WTC11 (cell line): ENCODE measurements at regions not wholly inside any gene's neighbourhood (a gene's known extent, or its start where the extent isn't known, plus 50 kb on each side); places are given as distances from the start of the nearest gene placed in this dataset.

Experiments used
- ATAC-seq: fragments of 200-7000 bp; cut with Tn5 transposase; 2 replicates; pipeline ENCODE4 v1.10.0; 2021; ENCODE audit warnings: mild to moderate bottlenecking, moderate library complexity
- CTCF ChIA-PET: fragments of 300-600 bp; sonication (Branson Sonifier 250); formaldehyde crosslinking; loops from one replicate; lab custom pipeline; 2021; ENCODE audit warnings: antibody characterized with exemption; lab: Charles Lee
- POLR2A ChIA-PET: fragments of 350-600 bp; sonication (Branson Sonifier 250); formaldehyde crosslinking; loops from one replicate; lab custom pipeline; 2021; ENCODE audit warnings: antibody characterized with exemption; lab: Charles Lee
- DNase-seq: peaks from one replicate; pipeline ENCODE4 v3.0.0; 2021; ENCODE audit warnings: low spot score
- H3K27ac Mint-ChIP-seq: 2 replicates; pipeline ENCODE4 v1.8.0; 2021; ENCODE audit warnings: mixed read lengths
- H3K27me3 Mint-ChIP-seq: 2 replicates; pipeline ENCODE4 v1.8.0; 2021; ENCODE audit warnings: low read depth, mild to moderate bottlenecking, moderate library complexity, mixed read lengths
- H3K36me3 Mint-ChIP-seq: 2 replicates; pipeline ENCODE4 v1.8.0; 2021; ENCODE audit warnings: mixed read lengths
- H3K4me1 Mint-ChIP-seq: 2 replicates; pipeline ENCODE4 v1.8.0; 2022; ENCODE audit warnings: mixed read lengths
- H3K4me3 Mint-ChIP-seq: 2 replicates; pipeline ENCODE4 v1.8.0; 2021; ENCODE audit warnings: mild to moderate bottlenecking, moderate library complexity, mixed read lengths
- H3K9me3 Mint-ChIP-seq: 2 replicates; pipeline ENCODE4 v1.8.0; 2021; ENCODE audit warnings: mixed read lengths
- AR ChIP-seq: fragments of 250-450 bp; sonication (Bioruptor Pico); IDR thresholded peaks from 2 replicates; pipeline ENCODE4 v1.9.0; 2021; ENCODE audit warnings: mild to moderate bottlenecking
- ATF2 ChIP-seq: sonication (generic); formaldehyde crosslinking; IDR thresholded peaks from 2 replicates; pipeline ENCODE4 v1.8.1; 2022; ENCODE audit warnings: low read depth, missing genetic modification reagents, borderline replicate concordance
- E2F1 ChIP-seq: sonication (generic); formaldehyde crosslinking; IDR thresholded peaks from 2 replicates; pipeline ENCODE4 v1.8.0; 2022; ENCODE audit warnings: mild to moderate bottlenecking, missing genetic modification reagents
- EMX1 ChIP-seq: fragments of 250-450 bp; sonication (Bioruptor Pico); IDR thresholded peaks from 2 replicates; pipeline ENCODE4 v1.8.0; 2021; ENCODE audit warnings: mild to moderate bottlenecking
- GTF2I ChIP-seq: fragments of 250-450 bp; sonication (Bioruptor Pico); conservative IDR thresholded peaks from 2 replicates; pipeline ENCODE4 v1.4.0; 2021; ENCODE audit warnings: mild to moderate bottlenecking
- IRF1 ChIP-seq: sonication (generic); formaldehyde crosslinking; IDR thresholded peaks from 2 replicates; pipeline ENCODE4 v1.8.0; 2023; ENCODE audit warnings: missing genetic modification reagents
- JAZF1 ChIP-seq: fragments of 250-450 bp; sonication (Bioruptor Pico); IDR thresholded peaks from 2 replicates; pipeline ENCODE4 v1.9.0; 2021; ENCODE audit warnings: moderate library complexity, mild to moderate bottlenecking, inconsistent platforms
- NR1H2 ChIP-seq: sonication (generic); formaldehyde crosslinking; IDR thresholded peaks from 2 replicates; pipeline ENCODE4 v1.9.0; 2021; ENCODE audit warnings: mild to moderate bottlenecking, moderate library complexity, missing genetic modification reagents
- OVOL2 ChIP-seq: fragments of 250-450 bp; sonication (Bioruptor Pico); IDR thresholded peaks from 2 replicates; pipeline ENCODE4 v1.9.0; 2021; ENCODE audit warnings: mild to moderate bottlenecking, borderline replicate concordance
- PRRX2 ChIP-seq: fragments of 250-450 bp; sonication (Bioruptor Pico); IDR thresholded peaks from 2 replicates; pipeline ENCODE4 v1.8.0; 2021; ENCODE audit warnings: mild to moderate bottlenecking
- RELA ChIP-seq: sonication (generic); formaldehyde crosslinking; IDR thresholded peaks from 2 replicates; pipeline ENCODE4 v1.8.1; 2022; ENCODE audit warnings: missing genetic modification reagents, mild to moderate bottlenecking, borderline replicate concordance
- RORB ChIP-seq: fragments of 250-450 bp; sonication (Bioruptor Pico); IDR thresholded peaks from 2 replicates; pipeline ENCODE4 v1.9.0; 2021; ENCODE audit warnings: mild to moderate bottlenecking
- SMAD3 ChIP-seq: sonication (generic); formaldehyde crosslinking; IDR thresholded peaks from 2 replicates; pipeline ENCODE4 v1.8.0; 2022; ENCODE audit warnings: missing genetic modification reagents, mild to moderate bottlenecking, borderline replicate concordance
- SOX15 ChIP-seq: fragments of 250-450 bp; sonication (Bioruptor Pico); IDR thresholded peaks from 2 replicates; pipeline ENCODE4 v1.9.0; 2021; ENCODE audit warnings: mild to moderate bottlenecking
- ZBTB21 ChIP-seq: sonication (generic); formaldehyde crosslinking; IDR thresholded peaks from 2 replicates; pipeline ENCODE4 v1.8.1; 2023; ENCODE audit warnings: mild to moderate bottlenecking, missing genetic modification reagents, borderline replicate concordance
- TF ChIP-seq, protein P1 (sequence below): fragments of 250-450 bp; sonication (Bioruptor Pico); IDR thresholded peaks from 2 replicates; pipeline ENCODE4 v2.1.2; 2022; ENCODE audit warnings: mild to moderate bottlenecking, moderate library complexity
- TF ChIP-seq, protein P2 (sequence below): sonication (generic); formaldehyde crosslinking; IDR thresholded peaks from 2 replicates; pipeline ENCODE4 v1.8.1; 2023; ENCODE audit warnings: mild to moderate bottlenecking, missing genetic modification reagents
- TF ChIP-seq, protein P3 (sequence below): sonication (generic); formaldehyde crosslinking; IDR thresholded peaks from 2 replicates; pipeline ENCODE4 v1.8.1; 2022; ENCODE audit warnings: low read depth, mild to moderate bottlenecking, moderate library complexity, missing genetic modification reagents, borderline replicate concordance
- TF ChIP-seq, protein P4 (sequence below): fragments of 250-450 bp; sonication (Bioruptor Pico); IDR thresholded peaks from 2 replicates; pipeline ENCODE4 v1.8.0; 2021; ENCODE audit warnings: mild to moderate bottlenecking
- TF ChIP-seq, protein P5 (sequence below): sonication (generic); formaldehyde crosslinking; IDR thresholded peaks from 2 replicates; pipeline ENCODE4 v1.8.1; 2023; ENCODE audit warnings: mild to moderate bottlenecking, missing genetic modification reagents, moderate library complexity

- Mint-ChIP-seq H3K4me1 (peaks cover 4% of the 10 kb centered on the region; the same call in 1 of the 2 replicates), H3K4me3 (no peak overlapping the region), H3K36me3 (no peaks in the 10 kb centered on the region), H3K27ac (no peak overlapping the region)
- ChIA-PET POLR2A (no interaction called here), CTCF (no interaction called here)
- DNase-seq, result peak; percentile 8
- TF ChIP-seq RORB (CRISPR knock-in tag), result no peak
- no peak for TF ChIP-seq PRRX2 (CRISPR knock-in tag)
- TF ChIP-seq, all 79 proteins: peak for 0
- no peaks in the 10 kb centered on the region for H3K9me3 Mint-ChIP-seq
- H3K27me3 Mint-ChIP-seq, result no peaks in the 10 kb centered on the region; the same call in none of the 2 replicates
- no peak for ATAC-seq
Observed at GRCh38 chr1:29517251-29518086, 281.1 kb downstream of the PTPRU start.

GRCh38 chr1:29516063-29516820 lies 279.9 kb downstream of the PTPRU start:
- ATAC-seq (no peak), DNase-seq (peak; percentile 1)
- Mint-ChIP-seq H3K27me3 (no peaks in the 10 kb centered on the region; the same call in none of the 2 replicates), H3K27ac (no peak overlapping the region), H3K9me3 (0 out of 2 replicates have a peak, but pooled peaks cover 3% of the 10 kb centered on the region), H3K36me3 (no peaks in the 10 kb centered on the region; the same call in 1 of the 2 replicates), H3K4me1 (peaks cover 4% of the 10 kb centered on the region), H3K4me3 (no peak overlapping the region)
- ChIA-PET CTCF (no interaction called here), POLR2A (no interaction called here)
- TF ChIP-seq AR (CRISPR knock-in tag), result no peak
- TF ChIP-seq, protein P1, sequence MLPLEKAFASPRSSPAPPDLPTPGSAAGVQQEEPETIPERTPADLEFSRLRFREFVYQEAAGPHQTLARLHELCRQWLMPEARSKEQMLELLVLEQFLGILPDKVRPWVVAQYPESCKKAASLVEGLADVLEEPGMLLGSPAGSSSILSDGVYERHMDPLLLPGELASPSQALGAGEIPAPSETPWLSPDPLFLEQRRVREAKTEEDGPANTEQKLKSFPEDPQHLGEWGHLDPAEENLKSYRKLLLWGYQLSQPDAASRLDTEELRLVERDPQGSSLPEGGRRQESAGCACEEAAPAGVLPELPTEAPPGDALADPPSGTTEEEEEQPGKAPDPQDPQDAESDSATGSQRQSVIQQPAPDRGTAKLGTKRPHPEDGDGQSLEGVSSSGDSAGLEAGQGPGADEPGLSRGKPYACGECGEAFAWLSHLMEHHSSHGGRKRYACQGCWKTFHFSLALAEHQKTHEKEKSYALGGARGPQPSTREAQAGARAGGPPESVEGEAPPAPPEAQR (CRISPR knock-in tag), result no peak
- TF ChIP-seq JAZF1, result no peak
- no peak for TF ChIP-seq EMX1 (CRISPR knock-in tag)
- TF ChIP-seq RELA (CRISPR knock-in tag), result no peak
- no peak for TF ChIP-seq SMAD3 (CRISPR knock-in tag)
- TF ChIP-seq, protein P2, sequence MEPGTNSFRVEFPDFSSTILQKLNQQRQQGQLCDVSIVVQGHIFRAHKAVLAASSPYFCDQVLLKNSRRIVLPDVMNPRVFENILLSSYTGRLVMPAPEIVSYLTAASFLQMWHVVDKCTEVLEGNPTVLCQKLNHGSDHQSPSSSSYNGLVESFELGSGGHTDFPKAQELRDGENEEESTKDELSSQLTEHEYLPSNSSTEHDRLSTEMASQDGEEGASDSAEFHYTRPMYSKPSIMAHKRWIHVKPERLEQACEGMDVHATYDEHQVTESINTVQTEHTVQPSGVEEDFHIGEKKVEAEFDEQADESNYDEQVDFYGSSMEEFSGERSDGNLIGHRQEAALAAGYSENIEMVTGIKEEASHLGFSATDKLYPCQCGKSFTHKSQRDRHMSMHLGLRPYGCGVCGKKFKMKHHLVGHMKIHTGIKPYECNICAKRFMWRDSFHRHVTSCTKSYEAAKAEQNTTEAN (CRISPR knock-in tag), result no peak
- TF ChIP-seq, protein P3, sequence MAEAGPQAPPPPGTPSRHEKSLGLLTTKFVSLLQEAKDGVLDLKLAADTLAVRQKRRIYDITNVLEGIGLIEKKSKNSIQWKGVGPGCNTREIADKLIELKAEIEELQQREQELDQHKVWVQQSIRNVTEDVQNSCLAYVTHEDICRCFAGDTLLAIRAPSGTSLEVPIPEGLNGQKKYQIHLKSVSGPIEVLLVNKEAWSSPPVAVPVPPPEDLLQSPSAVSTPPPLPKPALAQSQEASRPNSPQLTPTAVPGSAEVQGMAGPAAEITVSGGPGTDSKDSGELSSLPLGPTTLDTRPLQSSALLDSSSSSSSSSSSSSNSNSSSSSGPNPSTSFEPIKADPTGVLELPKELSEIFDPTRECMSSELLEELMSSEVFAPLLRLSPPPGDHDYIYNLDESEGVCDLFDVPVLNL (CRISPR knock-in tag), result no peak
- TF ChIP-seq, protein P4, sequence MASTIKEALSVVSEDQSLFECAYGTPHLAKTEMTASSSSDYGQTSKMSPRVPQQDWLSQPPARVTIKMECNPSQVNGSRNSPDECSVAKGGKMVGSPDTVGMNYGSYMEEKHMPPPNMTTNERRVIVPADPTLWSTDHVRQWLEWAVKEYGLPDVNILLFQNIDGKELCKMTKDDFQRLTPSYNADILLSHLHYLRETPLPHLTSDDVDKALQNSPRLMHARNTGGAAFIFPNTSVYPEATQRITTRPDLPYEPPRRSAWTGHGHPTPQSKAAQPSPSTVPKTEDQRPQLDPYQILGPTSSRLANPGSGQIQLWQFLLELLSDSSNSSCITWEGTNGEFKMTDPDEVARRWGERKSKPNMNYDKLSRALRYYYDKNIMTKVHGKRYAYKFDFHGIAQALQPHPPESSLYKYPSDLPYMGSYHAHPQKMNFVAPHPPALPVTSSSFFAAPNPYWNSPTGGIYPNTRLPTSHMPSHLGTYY, result no peak
- no peak for TF ChIP-seq NR1H2 (CRISPR knock-in tag)
- no peak for TF ChIP-seq ATF2
- no peak for TF ChIP-seq GTF2I (CRISPR knock-in tag)
- no peak for TF ChIP-seq OVOL2
- TF ChIP-seq, protein P5, sequence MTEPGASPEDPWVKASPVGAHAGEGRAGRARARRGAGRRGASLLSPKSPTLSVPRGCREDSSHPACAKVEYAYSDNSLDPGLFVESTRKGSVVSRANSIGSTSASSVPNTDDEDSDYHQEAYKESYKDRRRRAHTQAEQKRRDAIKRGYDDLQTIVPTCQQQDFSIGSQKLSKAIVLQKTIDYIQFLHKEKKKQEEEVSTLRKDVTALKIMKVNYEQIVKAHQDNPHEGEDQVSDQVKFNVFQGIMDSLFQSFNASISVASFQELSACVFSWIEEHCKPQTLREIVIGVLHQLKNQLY (CRISPR knock-in tag), result no peak
- no peak for TF ChIP-seq E2F1
- TF ChIP-seq ZBTB21 (CRISPR knock-in tag), result no peak
- no peak for TF ChIP-seq SOX15 (CRISPR knock-in tag)
- no peak for TF ChIP-seq IRF1 (CRISPR knock-in tag)
